Keratinocyte (primary cell): ENCODE measurements at regions not wholly inside any gene's neighbourhood (a gene's known extent, or its start where the extent isn't known, plus 50 kb on each side); places are given as distances from the start of the nearest gene placed in this dataset.

ENCODE experiments used
- CTCF ChIP-seq, 3 experiments: IDR thresholded peaks in 1 of 3; conservative IDR thresholded peaks in 1 of 3; optimal IDR thresholded peaks in 1 of 3; 2 replicates in 2 of 3; 3 replicates in 1 of 3; pipeline versions ENCODE3 to v1.5.1; 2011; ENCODE audit warnings: low read length in 3 of 3, mild to moderate bottlenecking in 3 of 3, moderate library complexity in 2 of 3, control low read depth in 1 of 3, inconsistent platforms in 1 of 3; ENCODE audit not compliant: insufficient read depth in 2 of 3; ENCODE audit errors: extremely low read depth in 1 of 3
- EZH2 ChIP-seq: IDR thresholded peaks from one replicate; pipeline ENCODE4 v1.6.1; 2012; ENCODE audit warnings: inconsistent platforms, mild to moderate bottlenecking, low read length, moderate library complexity

- no peak for TF ChIP-seq CTCF (optimal IDR thresholded peaks at IDR 0.05 in 1 of 3, IDR thresholded peaks at IDR 0.05 in 1 of 3, conservative IDR thresholded peaks at IDR 0.05 in 1 of 3; ENCODE audit: extremely low read depth in 1 of 3, insufficient read depth in 2 of 3, low read length in 3 of 3)
- no peak for TF ChIP-seq EZH2
Measured at GRCh38 chr16:49078571-49078970, 203.1 kb downstream of the CBLN1 start.
